ENCODE measurements at regions not wholly inside any gene's neighbourhood (a gene's known extent, or its start where the extent isn't known, plus 50 kb on each side); places are given as distances from the start of the nearest gene placed in this dataset.

DNA sequence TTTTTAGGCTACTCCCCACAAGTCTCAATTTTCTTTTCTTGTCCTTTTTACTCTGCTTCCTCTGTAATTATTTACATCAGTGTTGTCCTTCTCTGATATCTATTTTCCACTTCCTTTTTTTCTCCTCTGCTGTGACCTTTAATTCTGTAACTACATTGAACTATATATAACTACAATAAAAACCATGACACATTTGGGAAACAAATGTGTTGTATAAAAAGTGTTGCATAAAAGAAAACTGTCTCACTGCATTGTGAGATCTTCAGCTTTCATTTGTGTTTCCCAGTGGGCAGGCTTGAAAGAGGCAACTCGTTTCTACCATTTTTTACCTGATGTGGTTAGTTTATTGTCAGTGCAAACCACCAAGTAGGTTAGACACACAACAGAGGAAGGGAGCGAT, 483.9 kb upstream of the NRP1 start:
- TF ChIP-seq, protein P1, sequence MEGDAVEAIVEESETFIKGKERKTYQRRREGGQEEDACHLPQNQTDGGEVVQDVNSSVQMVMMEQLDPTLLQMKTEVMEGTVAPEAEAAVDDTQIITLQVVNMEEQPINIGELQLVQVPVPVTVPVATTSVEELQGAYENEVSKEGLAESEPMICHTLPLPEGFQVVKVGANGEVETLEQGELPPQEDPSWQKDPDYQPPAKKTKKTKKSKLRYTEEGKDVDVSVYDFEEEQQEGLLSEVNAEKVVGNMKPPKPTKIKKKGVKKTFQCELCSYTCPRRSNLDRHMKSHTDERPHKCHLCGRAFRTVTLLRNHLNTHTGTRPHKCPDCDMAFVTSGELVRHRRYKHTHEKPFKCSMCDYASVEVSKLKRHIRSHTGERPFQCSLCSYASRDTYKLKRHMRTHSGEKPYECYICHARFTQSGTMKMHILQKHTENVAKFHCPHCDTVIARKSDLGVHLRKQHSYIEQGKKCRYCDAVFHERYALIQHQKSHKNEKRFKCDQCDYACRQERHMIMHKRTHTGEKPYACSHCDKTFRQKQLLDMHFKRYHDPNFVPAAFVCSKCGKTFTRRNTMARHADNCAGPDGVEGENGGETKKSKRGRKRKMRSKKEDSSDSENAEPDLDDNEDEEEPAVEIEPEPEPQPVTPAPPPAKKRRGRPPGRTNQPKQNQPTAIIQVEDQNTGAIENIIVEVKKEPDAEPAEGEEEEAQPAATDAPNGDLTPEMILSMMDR (conservative IDR thresholded peaks at IDR 0.05; ENCODE audit: low read depth, low read length), result no peak
- TF ChIP-seq EZH2 (IDR thresholded peaks at IDR 0.05; ENCODE audit: borderline replicate concordance, low read depth, low read length, poor library complexity, severe bottlenecking), result no peak
